GM19463 (cell line): ENCODE measurements at regions not wholly inside any gene's neighbourhood (a gene's known extent, or its start where the extent isn't known, plus 50 kb on each side); places are given as distances from the start of the nearest gene placed in this dataset.

ENCODE experiments used
- ATAC-seq: cut with Tn5 transposase; IDR thresholded peaks from one replicate; pipeline ENCODE4 v1.9.1; 2021; ENCODE audit warnings: mild to moderate bottlenecking, moderate library complexity; ENCODE audit not compliant: unreplicated experiment

- ATAC-seq, result no peak
These were observed 202.2 kb upstream of the HMGA2 start for GRCh38 chr12:65622056-65622455.

GRCh38 chr12:65623507-65623906 is 200.8 kb upstream of the HMGA2 start:
- no peak for ATAC-seq

- no peak for ATAC-seq
These were observed 199.7 kb upstream of the HMGA2 start for GRCh38 chr12:65624554-65625086.

- no peak for ATAC-seq
These were observed 196.2 kb upstream of the HMGA2 start for GRCh38 chr12:65628061-65628460.

- no peak for ATAC-seq
These were observed 193.7 kb upstream of the HMGA2 start for GRCh38 chr12:65630555-65630954.

- no peak for ATAC-seq
These were observed 192.6 kb upstream of the HMGA2 start for GRCh38 chr12:65631621-65632111.

- no peak for ATAC-seq
These were observed 192.0 kb upstream of the HMGA2 start for GRCh38 chr12:65632131-65632855.

- no peak for ATAC-seq
These were observed 190.2 kb upstream of the HMGA2 start for GRCh38 chr12:65634061-65634460.

GRCh38 chr12:65634626-65635331 is 189.5 kb upstream of the HMGA2 start:
- no peak for ATAC-seq

- no peak for ATAC-seq
These were observed 187.8 kb upstream of the HMGA2 start for GRCh38 chr12:65636436-65636835.

- no peak for ATAC-seq
These were observed 187.1 kb upstream of the HMGA2 start for GRCh38 chr12:65637150-65637549.

- no peak for ATAC-seq
These were observed 186.5 kb upstream of the HMGA2 start for GRCh38 chr12:65637774-65638173.

- no peak for ATAC-seq
These were observed 186.0 kb upstream of the HMGA2 start for GRCh38 chr12:65638324-65638723.

- no peak for ATAC-seq
These were observed 183.8 kb upstream of the HMGA2 start for GRCh38 chr12:65640489-65640901.

- ATAC-seq, result no peak
These were observed 182.1 kb upstream of the HMGA2 start for GRCh38 chr12:65642061-65642661.

GRCh38 chr12:65643171-65643570 is 181.1 kb upstream of the HMGA2 start:
- ATAC-seq, result no peak

GRCh38 chr12:65643595-65644386 is 180.5 kb upstream of the HMGA2 start:
- no peak for ATAC-seq

GRCh38 chr12:65646127-65646643 is 178.1 kb upstream of the HMGA2 start:
- ATAC-seq, result no peak

GRCh38 chr12:65647074-65647473 is 177.2 kb upstream of the HMGA2 start:
- no peak for ATAC-seq

- no peak for ATAC-seq
These were observed 175.8 kb upstream of the HMGA2 start for GRCh38 chr12:65648461-65648860.

GRCh38 chr12:65649126-65649525 is 175.2 kb upstream of the HMGA2 start:
- ATAC-seq, result no peak
